PFSK-1 (cell line): ENCODE measurements at regions not wholly inside any gene's neighbourhood (a gene's known extent, or its start where the extent isn't known, plus 50 kb on each side); places are given as distances from the start of the nearest gene placed in this dataset.

Experiments
- FOXP2 ChIP-seq: optimal IDR thresholded peaks from 2 replicates; pipeline ENCODE3; 2011; ENCODE audit warnings: borderline replicate concordance, control low read depth, inconsistent platforms; ENCODE audit not compliant: insufficient read depth; ENCODE audit errors: extremely low read length, extremely low read depth
- POLR2AphosphoS5 ChIP-seq: IDR thresholded peaks from 2 replicates; pipeline ENCODE4 v1.6.1; 2012; ENCODE audit warnings: low read depth, mild to moderate bottlenecking, control low read depth, low read length, moderate library complexity
- REST ChIP-seq, 2 experiments: IDR thresholded peaks; 2 replicates each; pipeline versions ENCODE4 v1.6.1 to v1.8.0; 2011 to 2012; ENCODE audit warnings: low read depth in 2 of 2, low read length in 2 of 2, control low read depth in 1 of 2, inconsistent platforms in 1 of 2, mild to moderate bottlenecking in 1 of 2, moderate library complexity in 1 of 2; ENCODE audit not compliant: insufficient read depth in 1 of 2
- SIN3A ChIP-seq: IDR thresholded peaks from 2 replicates; pipeline ENCODE4 v1.6.1; 2012; ENCODE audit warnings: mild to moderate bottlenecking, low read length, moderate library complexity, borderline replicate concordance; ENCODE audit not compliant: insufficient read depth
- TAF1 ChIP-seq: IDR thresholded peaks from 2 replicates; pipeline ENCODE4 v1.6.1; 2012; ENCODE audit warnings: low read length, control low read depth, borderline replicate concordance; ENCODE audit not compliant: insufficient read depth

GRCh38 chr3:161920196-161920595, 423.6 kb downstream of the OTOL1 start:
- TF ChIP-seq REST (IDR thresholded peaks at IDR 0.05; ENCODE audit: insufficient read depth in 1 of 2, low read depth in 2 of 2, low read length in 2 of 2) (no peak), SIN3A (no peak), FOXP2 (no peak), POLR2AphosphoS5 (no peak), TAF1 (no peak)

GRCh38 chr3:161925749-161926360, 429.2 kb downstream of the OTOL1 start:
- TF ChIP-seq SIN3A (no peak), REST (IDR thresholded peaks at IDR 0.05; ENCODE audit: insufficient read depth in 1 of 2, low read depth in 2 of 2, low read length in 2 of 2) (no peak), TAF1 (no peak), FOXP2 (no peak), POLR2AphosphoS5 (no peak)

GRCh38 chr3:161927131-161927530, 430.5 kb downstream of the OTOL1 start:
- TF ChIP-seq POLR2AphosphoS5: no peak
- TF ChIP-seq REST (IDR thresholded peaks at IDR 0.05; ENCODE audit: insufficient read depth in 1 of 2, low read depth in 2 of 2, low read length in 2 of 2): no peak

- TF ChIP-seq FOXP2: no peak
- TF ChIP-seq TAF1: no peak
- TF ChIP-seq SIN3A: no peak
These were observed 443.5 kb downstream of the OTOL1 start for GRCh38 chr3:161939918-161940620.

GRCh38 chr3:161940621-161940965, 444.0 kb downstream of the OTOL1 start:
- TF ChIP-seq SIN3A: no peak
- TF ChIP-seq FOXP2: no peak

- TF ChIP-seq SIN3A: no peak
- TF ChIP-seq FOXP2: no peak
- TF ChIP-seq REST (IDR thresholded peaks at IDR 0.05; ENCODE audit: insufficient read depth in 1 of 2, low read depth in 2 of 2, low read length in 2 of 2): no peak
- TF ChIP-seq POLR2AphosphoS5: no peak
- TF ChIP-seq TAF1: no peak
These were observed 445.3 kb downstream of the OTOL1 start for GRCh38 chr3:161941891-161942290.
